ENCODE measurements at regions not wholly inside any gene's neighbourhood (a gene's known extent, or its start where the extent isn't known, plus 50 kb on each side); places are given as distances from the start of the nearest gene placed in this dataset.
"Not testable (repeated sequence)": the region's sequence is repeated elsewhere in the genome, so short reads cannot be mapped to it uniquely, and the experiment has no call there.

GRCh38 chr4:189207872-189208271 is 732.8 kb upstream of the FRG1 start:
- no peak for DNase-seq

DNA sequence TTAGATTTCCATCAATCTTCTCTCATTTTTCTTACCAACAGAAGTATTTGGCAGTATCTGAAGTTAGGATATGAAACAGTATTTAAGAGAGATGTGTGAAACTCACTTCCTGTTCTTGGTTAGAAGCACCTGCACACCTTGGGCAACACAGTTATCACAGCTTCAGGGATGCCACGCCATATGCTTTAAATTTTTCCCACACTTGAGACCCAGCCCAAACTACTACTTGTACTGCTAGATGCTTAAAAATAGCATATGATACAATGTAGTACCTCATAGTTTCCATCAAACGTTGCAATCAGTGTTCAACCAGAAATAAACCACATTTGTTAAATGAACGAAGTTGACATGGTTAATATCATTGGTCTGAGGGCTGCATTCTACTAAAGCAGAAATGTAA is 725.1 kb upstream of the FRG1 start:
- DNase-seq, result no peak

DNA sequence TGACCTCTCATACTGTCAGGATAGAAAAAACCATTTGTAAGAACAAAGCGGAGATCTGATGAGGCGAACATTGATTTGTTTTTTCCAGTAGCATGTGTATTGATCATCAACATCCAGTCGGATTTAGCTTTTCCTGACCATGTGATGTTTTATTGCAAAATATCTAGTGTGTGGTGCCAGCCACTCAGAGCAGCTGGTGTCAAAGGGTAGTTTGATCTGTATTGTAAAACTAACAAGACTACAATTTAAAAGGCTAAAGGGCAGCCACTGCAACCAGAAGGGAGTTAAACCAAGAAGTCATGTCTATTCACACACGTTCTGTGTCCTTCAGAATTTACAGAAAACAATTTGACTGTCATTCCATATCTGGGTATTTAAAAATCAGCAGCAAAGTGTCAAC is 719.0 kb upstream of the FRG1 start:
- no peak for DNase-seq

DNA sequence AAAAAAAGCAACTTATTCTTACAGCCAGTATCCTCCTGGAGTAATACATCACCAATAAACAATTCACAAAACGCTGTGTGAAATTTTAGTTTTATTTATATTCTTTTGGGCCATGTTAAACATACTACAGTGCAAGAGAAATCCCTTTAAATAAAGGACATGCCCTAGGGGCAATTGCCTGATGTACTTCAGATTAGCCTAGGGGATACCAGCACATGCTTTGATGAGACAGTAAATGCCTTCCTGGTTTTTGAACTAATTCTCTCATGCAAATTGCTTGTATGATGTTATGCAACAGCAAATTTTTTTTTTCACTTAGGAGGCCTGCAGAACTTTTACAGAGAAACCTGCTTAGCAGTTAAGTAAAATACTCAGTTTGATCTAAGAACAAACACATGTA is 711.9 kb upstream of the FRG1 start:
- no peak for DNase-seq

DNA sequence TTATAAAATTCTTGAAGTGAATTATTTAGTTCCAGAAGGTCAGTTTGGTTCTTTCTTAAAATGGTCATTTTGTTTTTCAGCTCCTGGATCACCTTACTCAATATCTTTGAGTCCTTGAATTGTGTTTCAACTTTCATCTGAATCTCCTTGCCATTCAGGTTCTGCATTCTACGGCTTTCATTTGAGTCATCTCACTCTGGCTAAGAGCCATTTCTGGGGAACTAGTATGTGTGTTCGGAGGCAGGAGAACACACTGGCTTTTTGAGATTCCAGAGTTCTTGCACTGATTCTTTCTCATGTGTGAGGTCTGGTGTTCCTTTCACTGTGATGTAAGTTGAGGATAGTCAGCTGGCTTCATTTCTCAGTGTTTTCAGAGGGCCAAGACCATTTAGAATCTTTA is 708.4 kb upstream of the FRG1 start:
- no peak for DNase-seq

GRCh38 chr4:189233754-189234153 is 706.9 kb upstream of the FRG1 start:
- peak in 1 of 2 experiments; percentile 21 for DNase-seq

- DNase-seq, result not testable (repeated sequence)
Observed at GRCh38 chr4:189234948-189235347, 705.7 kb upstream of the FRG1 start.

DNA sequence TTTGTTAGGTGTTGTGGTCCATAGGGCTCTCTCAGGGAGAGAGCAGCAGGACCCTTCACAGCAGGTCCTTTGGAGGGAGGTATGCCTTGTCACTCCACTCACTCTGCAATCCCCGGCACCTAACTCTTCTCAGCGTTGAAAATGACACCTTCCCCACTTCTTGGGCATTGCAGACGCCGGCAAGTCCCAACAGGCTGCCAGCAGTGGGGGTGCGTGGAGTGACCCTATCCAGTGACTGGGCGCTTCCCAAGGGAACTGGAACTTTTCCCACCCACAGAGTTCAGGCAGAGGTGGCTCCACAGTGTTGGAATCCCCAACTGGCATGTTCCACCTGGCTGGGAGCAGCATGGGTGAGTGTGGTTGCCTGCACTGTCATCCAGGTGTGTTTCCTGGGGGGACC is 705.1 kb upstream of the FRG1 start:
- no peak for DNase-seq

DNA sequence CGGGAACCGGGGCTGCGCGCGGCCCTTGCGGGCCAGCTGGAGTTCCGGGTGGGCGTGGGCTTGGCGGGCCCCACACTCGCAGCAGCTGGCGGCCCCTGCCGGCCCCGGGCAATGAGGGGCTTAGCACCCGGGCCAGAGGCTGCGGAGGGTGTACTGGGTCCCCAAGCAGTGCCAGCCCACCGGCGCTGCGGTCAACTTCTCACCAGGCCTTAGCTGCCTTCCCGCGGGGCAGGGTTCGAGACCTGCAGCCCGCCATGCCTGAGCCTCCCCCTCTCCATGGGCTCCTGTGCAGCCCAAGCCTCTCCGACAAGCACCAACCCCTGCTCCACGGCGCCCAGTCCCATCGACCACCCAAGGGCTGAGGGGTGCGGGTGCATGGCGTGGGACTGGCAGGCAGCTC is 704.4 kb upstream of the FRG1 start:
- DNase-seq, result not testable (repeated sequence)

GRCh38 chr4:189237340-189237739 is 703.3 kb upstream of the FRG1 start:
- DNase-seq, result no peak

GRCh38 chr4:189255636-189256035 is 685.0 kb upstream of the FRG1 start:
- DNase-seq, result no peak

GRCh38 chr4:189261475-189261874 is 679.2 kb upstream of the FRG1 start:
- DNase-seq, result no peak

- no peak for DNase-seq
Observed at GRCh38 chr4:189265515-189265914, 675.2 kb upstream of the FRG1 start.

GRCh38 chr4:189267312-189267965 is 673.2 kb upstream of the FRG1 start:
- DNase-seq, result no peak

DNA sequence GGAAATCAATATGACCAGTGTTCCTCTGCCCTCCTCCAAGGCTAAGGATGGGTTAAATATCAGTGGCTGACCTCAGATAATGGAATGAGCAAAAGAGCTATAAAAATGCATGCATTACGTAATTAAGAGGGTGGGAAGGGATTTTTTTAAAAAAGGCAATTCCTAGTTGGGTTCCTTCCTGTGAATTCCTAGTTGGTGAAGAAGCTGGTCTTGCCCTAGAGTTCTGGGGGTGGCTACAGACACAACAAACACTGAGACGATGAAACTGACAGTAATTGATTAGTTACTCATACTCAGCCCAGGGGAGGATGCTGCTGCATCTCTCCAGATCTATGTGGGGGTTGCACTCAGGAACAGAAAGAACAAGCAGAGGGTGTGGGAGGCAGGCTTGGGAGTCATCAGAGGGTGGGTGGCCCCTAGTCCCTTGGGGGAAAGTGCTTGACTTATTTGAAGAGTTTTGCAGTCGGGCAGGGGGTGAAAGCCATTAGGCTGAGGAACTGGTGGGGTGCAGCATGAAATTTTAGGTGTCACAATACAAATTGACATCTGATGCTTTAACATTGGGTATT is 662.0 kb upstream of the FRG1 start:
- DNase-seq, result no peak

DNA sequence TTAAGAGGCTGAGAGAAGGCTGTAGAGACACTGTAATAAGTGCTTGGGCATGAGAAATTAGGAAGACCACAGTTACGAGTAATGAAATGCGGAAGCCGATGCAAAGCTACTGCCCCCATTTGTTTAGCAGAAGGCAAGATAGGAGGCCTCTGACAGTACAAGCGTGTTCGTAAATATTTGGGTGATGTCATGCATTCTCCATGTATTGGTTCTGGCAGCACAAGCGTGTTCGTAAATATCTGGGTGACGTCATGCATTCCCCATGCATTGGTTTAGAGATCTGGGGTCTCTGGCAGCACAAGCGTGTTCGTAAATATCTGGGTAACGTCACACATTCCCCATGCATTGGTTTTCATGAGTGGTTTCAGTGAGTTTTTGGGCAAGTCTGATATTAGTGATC is 661.5 kb upstream of the FRG1 start:
- DNase-seq, result no peak

- no peak for DNase-seq
Observed at GRCh38 chr4:189285377-189285776, 655.3 kb upstream of the FRG1 start.

- no peak for DNase-seq
Observed at GRCh38 chr4:189291939-189292338, 648.7 kb upstream of the FRG1 start.

- DNase-seq, result no peak
Observed at GRCh38 chr4:189293459-189293858, 647.2 kb upstream of the FRG1 start.

DNA sequence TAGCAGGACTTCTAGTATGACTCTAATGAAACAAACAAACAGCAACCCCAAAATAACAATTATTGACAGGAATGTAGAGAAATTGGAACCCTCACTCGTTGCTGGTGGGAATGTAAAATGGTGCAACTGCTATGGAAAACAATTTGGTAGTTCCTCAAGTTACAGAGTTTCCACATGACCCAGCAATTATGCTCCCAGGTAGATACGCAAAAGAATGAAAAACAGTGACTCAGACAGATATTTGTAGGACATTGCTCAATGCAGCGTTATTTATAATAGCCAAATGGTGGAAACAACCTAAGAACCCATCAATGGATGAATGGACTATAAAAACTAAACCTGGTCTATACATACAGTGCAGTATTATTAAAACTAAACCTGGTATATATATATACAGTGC is 646.1 kb upstream of the FRG1 start:
- no peak for DNase-seq

GRCh38 chr4:189299706-189300105 is 641.0 kb upstream of the FRG1 start:
- no peak for DNase-seq

GRCh38 chr4:189301692-189302091 is 639.0 kb upstream of the FRG1 start:
- DNase-seq, result no peak

DNA sequence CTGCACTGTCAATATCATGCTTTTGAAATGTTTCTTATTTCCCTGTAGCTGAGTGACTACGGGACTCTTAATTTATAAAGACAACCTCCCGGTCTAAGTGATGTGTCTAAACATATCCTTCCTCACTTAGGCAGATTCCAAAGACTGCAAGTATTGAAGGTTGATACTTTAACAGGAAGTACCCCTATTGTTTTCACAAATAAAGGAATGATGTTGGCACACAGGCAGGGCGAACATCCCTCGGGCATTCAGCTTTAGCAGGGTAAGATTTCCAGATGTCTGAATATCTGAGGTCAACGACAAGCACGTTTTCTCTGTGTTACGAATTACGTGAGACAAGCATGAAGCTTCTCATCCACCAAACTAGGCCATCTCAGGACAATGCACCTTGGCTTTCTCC is 638.0 kb upstream of the FRG1 start:
- DNase-seq, result no peak

- DNase-seq, result no peak
Observed at GRCh38 chr4:189304167-189304566, 636.5 kb upstream of the FRG1 start.

DNA sequence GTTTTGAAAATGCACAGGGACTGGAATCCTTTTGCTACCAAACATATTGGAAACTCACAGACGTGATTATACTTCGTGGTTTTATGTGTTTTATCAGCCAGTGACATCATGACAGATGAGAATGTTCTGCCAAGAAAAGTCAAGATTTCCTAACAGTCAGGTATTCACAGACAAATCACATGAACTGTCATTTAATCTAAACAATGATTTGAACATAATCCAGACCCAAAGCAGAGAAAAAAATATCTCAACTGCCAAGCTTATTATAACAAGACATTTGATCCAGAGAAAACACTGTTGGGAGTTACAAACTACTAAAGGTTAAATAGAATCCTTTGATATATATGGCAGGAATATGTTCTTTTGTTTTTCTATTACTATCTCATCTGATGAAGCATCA is 635.9 kb upstream of the FRG1 start:
- DNase-seq, result no peak
